PC-3 (cell line): ENCODE measurements at regions not wholly inside any gene's neighbourhood (a gene's known extent, or its start where the extent isn't known, plus 50 kb on each side); places are given as distances from the start of the nearest gene placed in this dataset.

Experiments used
- ATAC-seq: fragments of 200-7000 bp; cut with Tn5 transposase; 2 replicates; pipeline ENCODE4 v1.9.1; 2020; ENCODE audit warnings: mild to moderate bottlenecking, moderate library complexity
- BruUV-seq: library from RNA; stranded (reverse); fragments of 400-500 nt; replicated peaks from 2 replicates; lab custom pipeline; 2021; lab: Mats Ljungman, UMichigan
- CTCF ChIA-PET: fragments of 300-600 bp; sonication (Branson Sonifier 250); formaldehyde crosslinking; loops from one replicate; lab custom pipeline; 2022; ENCODE audit warnings: antibody characterized with exemption; lab: Charles Lee
- POLR2A ChIA-PET: fragments of 300-600 bp; sonication (Branson Sonifier 250); formaldehyde crosslinking; loops from one replicate; lab custom pipeline; 2022; ENCODE audit warnings: antibody characterized with exemption; ENCODE audit not compliant: unreplicated experiment; lab: Charles Lee
- DNase-seq: peaks from one replicate; pipeline ENCODE4 v3.0.0-alpha.2; 2015
- H2AFZ ChIP-seq: fragments of 300-600 bp; sonication (generic); 2 replicates; pipeline ENCODE4 v1.6.0; 2016; ENCODE audit warnings: antibody characterized with exemption, low read length
- H3F3A ChIP-seq: fragments of 300-600 bp; sonication (generic); one replicate; pipeline ENCODE4 v1.6.0; 2017; ENCODE audit warnings: antibody characterized with exemption, low read length, control low read depth, mild to moderate bottlenecking; ENCODE audit not compliant: unreplicated experiment
- H3K27ac ChIP-seq: fragments of 300-600 bp; sonication (generic); 2 replicates; pipeline ENCODE4 v1.5.1; 2016; ENCODE audit warnings: mild to moderate bottlenecking, low read length
- H3K27me3 ChIP-seq: fragments of 300-600 bp; sonication (generic); 2 replicates; pipeline ENCODE4 v1.6.1; 2016; ENCODE audit warnings: low read length, mixed read lengths
- H3K36me3 ChIP-seq: fragments of 300-600 bp; sonication (generic); 2 replicates; pipeline ENCODE4 v1.6.1; 2016; ENCODE audit warnings: low read depth, mixed run types, low read length, mixed read lengths
- H3K4me1 ChIP-seq: fragments of 300-600 bp; sonication (generic); 2 replicates; pipeline ENCODE4 v1.5.1; 2016; ENCODE audit warnings: low read length; ENCODE audit not compliant: insufficient read depth
- H3K4me2 ChIP-seq: fragments of 300-600 bp; sonication (generic); 2 replicates; pipeline ENCODE4 v1.6.0; 2016; ENCODE audit warnings: low read length
- H3K4me3 ChIP-seq: fragments of 300-600 bp; sonication (generic); 2 replicates; pipeline ENCODE4 v1.5.1; 2016; ENCODE audit warnings: mild to moderate bottlenecking, low read length, mixed read lengths
- H3K79me2 ChIP-seq: fragments of 300-600 bp; sonication (generic); 2 replicates; pipeline ENCODE4 v1.6.1; 2017; ENCODE audit warnings: low read length, mixed read lengths
- H3K9ac ChIP-seq: fragments of 300-600 bp; sonication (generic); 2 replicates; pipeline ENCODE4 v1.6.0; 2016; ENCODE audit warnings: mild to moderate bottlenecking, low read length
- H3K9me2 ChIP-seq: fragments of 300-600 bp; sonication (generic); replicated peaks from 2 replicates; pipeline ENCODE4 v1.6.1; 2016; ENCODE audit warnings: mixed run types, low read length, mixed read lengths
- H3K9me3 ChIP-seq: fragments of 300-600 bp; sonication (generic); 2 replicates; pipeline ENCODE4 v1.6.1; 2016; ENCODE audit warnings: low read length, mixed read lengths
- H4K20me1 ChIP-seq: fragments of 300-600 bp; sonication (generic); 2 replicates; pipeline ENCODE4 v1.6.1; 2016; ENCODE audit warnings: low read length, mixed read lengths
- EZH2 ChIP-seq: fragments of 300-600 bp; sonication (generic); IDR thresholded peaks from one replicate; pipeline ENCODE4 v1.6.1; 2017; ENCODE audit warnings: antibody characterized with exemption, mild to moderate bottlenecking, low read length; ENCODE audit not compliant: unreplicated experiment
- EZH2phosphoT487 ChIP-seq: fragments of 300-600 bp; sonication (generic); IDR thresholded peaks from 2 replicates; pipeline ENCODE4 v1.6.1; 2018; ENCODE audit warnings: mild to moderate bottlenecking, antibody characterized with exemption, low read length, borderline replicate concordance
- intact Hi-C: fragments of 100-400 bp; cut with micrococcal nuclease; formaldehyde crosslinking; loops from 2 replicates; pipeline ENCODE4 v1.9.0; 2023
- TF ChIP-seq, protein P1 (sequence below): fragments of 300-600 bp; sonication (generic); conservative IDR thresholded peaks from 2 replicates; pipeline ENCODE4 v1.5.1; 2017; ENCODE audit warnings: antibody characterized with exemption, low read depth, mild to moderate bottlenecking, low read length

DNA sequence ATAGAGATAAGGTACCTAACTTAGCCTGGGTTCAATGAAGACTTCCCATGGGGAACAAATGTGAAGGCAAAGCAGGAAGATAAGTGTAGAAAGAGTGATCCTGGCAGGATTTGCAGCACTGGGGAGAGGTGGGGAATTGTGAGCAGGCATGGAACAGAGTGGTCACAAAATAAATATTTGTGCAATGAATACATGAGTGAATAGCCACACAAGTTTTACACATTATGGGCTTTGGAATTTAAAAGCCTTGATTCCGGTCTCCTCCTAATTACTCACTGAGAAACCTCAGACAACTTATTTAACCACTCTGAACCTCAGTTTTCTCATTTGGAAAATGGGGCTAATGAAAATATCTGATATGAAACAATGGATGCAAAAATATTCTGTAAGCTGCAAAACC is 148.3 kb downstream of the ELAVL4 start:
- H3K9me2 ChIP-seq, result no peaks in the 10 kb centered on the region
- no peak overlapping the region for H3K9ac ChIP-seq
- POLR2A ChIA-PET, result no interaction called here
- H3K27ac ChIP-seq, result 0 out of 2 replicates have a peak overlapping the region, but pooled peaks have one; percentile 34
- DNase-seq (peak; percentile 62), ATAC-seq (peak; percentile 53)
- H3K4me2 ChIP-seq, result no peak overlapping the region
- intact Hi-C loops, result no loop called here
- H3K4me1 ChIP-seq, result peaks cover 5% of the 10 kb centered on the region
- no peak overlapping the region for H3K4me3 ChIP-seq
- no peaks in the 10 kb centered on the region for H3K36me3 ChIP-seq
- H3K27me3 ChIP-seq, result no peaks in the 10 kb centered on the region
- H2AFZ ChIP-seq, result no peak overlapping the region
- CTCF ChIA-PET, result no interaction called here
- no TSS peak for BruUV-seq
- H3K9me3 ChIP-seq, result no peaks in the 10 kb centered on the region
- no peaks in the 10 kb centered on the region for H3F3A ChIP-seq
- no peak for TF ChIP-seq EZH2phosphoT487
- TF ChIP-seq, protein P1, sequence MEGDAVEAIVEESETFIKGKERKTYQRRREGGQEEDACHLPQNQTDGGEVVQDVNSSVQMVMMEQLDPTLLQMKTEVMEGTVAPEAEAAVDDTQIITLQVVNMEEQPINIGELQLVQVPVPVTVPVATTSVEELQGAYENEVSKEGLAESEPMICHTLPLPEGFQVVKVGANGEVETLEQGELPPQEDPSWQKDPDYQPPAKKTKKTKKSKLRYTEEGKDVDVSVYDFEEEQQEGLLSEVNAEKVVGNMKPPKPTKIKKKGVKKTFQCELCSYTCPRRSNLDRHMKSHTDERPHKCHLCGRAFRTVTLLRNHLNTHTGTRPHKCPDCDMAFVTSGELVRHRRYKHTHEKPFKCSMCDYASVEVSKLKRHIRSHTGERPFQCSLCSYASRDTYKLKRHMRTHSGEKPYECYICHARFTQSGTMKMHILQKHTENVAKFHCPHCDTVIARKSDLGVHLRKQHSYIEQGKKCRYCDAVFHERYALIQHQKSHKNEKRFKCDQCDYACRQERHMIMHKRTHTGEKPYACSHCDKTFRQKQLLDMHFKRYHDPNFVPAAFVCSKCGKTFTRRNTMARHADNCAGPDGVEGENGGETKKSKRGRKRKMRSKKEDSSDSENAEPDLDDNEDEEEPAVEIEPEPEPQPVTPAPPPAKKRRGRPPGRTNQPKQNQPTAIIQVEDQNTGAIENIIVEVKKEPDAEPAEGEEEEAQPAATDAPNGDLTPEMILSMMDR, result no peak
- TF ChIP-seq EZH2, result no peak
- no peaks in the 10 kb centered on the region for H4K20me1 ChIP-seq
- H3K79me2 ChIP-seq, result no peaks in the 10 kb centered on the region
